ENCODE measurements at regions not wholly inside any gene's neighbourhood (a gene's known extent, or its start where the extent isn't known, plus 50 kb on each side); places are given as distances from the start of the nearest gene placed in this dataset.
"Not testable (repeated sequence)": the region's sequence is repeated elsewhere in the genome, so short reads cannot be mapped to it uniquely, and the experiment has no call there.

DNA sequence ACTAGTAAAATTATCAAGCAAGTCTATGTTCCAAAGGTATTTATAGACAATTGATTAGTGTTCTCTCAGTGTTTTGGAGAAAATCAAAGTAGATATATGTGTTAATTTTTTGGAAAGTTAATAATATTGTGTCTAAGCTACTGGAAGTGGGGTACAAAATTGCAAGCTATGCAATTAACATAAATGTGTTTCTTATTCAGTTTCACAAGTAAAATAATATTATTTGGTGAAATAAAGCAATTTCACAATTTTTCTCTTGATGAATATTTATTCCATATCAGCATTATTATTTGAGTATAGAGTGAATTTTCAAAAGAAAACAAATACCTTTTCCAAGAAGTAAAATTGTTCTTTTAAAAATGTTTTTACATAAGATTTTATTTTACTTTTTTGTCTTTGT lies 1047.7 kb downstream of the TBL1XR1 start:
- DNase-seq, result no peak

DNA sequence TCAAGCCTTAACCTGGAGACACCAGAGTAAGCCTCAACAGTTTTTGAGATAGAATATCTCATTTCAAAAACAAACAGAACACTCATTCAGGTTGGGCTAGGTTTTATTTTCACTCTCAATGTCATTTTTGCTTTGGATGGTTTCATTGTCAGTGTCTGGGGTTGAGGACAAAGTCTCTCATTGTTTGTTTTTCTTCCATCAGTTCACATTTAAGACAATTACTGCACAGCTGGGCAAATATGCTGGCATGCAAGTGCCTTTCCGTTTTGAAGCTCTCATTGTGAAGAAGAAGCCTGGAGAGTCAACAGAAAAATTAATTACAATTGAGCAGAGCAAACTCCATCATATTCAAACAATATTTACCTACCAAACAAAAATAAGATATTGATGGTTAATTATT lies 1050.0 kb downstream of the TBL1XR1 start:
- no peak for DNase-seq

DNA sequence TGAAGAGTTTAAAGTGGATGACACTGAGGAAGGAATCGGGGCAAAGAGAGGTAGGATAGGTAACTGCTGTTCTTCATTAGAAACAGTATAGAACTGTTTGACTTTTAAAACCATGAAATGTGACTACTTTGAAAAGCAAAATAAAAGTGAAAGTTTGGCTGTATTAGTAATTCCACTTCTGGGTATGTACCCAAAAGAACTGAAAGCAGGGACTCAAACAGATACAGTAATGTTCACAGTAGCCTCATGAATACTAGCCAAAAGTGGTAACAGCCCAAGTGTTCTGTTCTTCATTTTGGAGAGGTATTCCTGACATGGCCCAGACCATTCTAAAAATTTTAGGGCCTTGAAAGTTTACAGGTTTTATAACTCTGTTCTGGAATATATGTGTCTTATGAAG lies 1055.4 kb downstream of the TBL1XR1 start:
- DNase-seq, result no peak

DNA sequence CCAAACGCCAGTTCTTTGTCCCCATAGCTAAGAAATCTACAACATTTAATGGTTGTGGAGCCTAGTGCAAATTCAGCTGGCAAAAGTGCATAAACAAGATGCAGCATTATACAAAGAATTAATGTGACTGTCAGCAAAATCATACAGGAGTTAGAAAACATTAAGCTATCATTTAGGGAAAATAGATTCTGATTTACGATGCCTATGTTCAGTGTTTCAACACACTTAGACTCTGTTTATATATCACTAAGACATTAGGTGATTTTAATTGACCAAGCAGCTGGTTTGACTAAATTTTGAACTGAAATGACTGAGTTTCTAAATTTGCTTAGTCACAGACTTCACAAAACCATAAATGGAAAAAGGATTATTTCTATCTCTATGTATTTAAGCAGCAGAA lies 1076.8 kb downstream of the TBL1XR1 start:
- DNase-seq, result no peak

DNA sequence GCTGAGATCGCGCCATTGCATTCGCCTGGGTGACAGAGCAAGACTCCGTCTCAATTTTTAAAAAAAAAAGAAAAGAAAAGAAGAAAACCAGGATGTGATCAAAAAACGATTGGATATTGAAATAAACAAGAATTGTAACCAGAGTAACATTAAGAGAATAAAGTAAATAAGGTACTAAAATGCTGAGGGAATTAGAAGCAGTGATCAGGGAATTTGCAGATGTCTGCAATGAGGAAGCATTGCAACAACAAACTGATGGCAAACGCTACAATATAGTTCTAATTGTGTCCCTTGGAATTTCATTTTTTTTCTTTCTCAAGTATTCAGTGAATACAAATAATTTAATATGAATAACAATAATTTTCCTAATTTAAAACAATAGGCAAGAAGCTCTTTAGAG lies 1077.5 kb downstream of the TBL1XR1 start:
- DNase-seq, result no peak

DNA sequence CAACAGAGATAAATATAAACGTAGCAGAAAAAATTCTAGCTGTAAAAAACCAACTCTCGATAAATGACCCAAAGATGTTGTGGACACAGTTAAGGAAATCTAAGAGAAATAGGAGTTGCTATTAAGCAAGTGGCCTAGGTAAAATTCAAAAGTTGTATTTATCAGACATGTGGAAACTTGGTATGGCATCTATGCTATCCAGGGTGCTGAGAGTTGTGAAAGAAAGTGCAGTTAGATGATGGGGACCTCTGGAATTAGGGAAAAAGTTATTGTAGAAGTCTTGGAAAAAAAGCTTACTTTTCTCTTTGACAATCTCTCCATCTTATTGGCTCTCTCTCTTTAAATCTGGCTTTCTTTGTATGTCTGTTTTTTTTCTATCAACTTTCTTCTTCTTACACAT lies 1090.9 kb downstream of the TBL1XR1 start:
- no peak for DNase-seq

DNA sequence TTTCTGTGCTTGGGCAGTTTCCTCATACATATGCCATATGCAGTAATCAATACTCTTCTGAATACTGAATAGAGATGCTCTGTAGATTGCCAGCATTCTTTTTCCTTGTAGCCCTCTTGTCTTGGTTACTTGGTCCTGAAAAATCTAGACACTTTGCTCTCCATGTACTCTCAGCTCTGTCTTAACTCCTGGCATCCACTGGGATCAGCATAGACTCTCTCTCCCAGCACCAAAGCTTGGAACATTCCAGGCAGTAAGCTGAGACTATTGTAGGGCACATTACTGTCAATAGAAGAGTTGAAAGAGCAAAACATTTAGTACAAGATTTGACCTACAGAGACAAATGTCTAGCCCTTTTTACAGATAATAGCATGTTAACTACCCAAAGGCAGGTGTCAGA lies 1100.3 kb downstream of the TBL1XR1 start:
- DNase-seq, result no peak

DNA sequence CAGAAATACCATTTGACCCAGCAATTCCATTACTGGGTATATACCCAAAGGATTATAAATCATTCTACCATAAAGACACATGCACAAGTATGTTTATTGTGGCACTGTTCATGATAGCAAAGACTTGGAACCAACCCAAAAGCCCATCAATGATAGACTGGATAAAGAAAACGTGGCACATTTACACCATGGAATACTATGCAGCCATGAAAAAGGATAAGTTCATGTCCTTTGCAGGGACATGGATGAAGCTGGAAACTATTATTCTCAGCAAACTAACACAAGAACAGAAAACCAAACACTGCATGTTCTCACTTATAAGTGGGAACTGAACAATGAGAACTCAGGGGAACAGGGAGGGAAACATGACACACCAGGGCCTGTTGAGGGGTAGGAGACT lies 1103.4 kb downstream of the TBL1XR1 start:
- not testable (repeated sequence) for DNase-seq

DNA sequence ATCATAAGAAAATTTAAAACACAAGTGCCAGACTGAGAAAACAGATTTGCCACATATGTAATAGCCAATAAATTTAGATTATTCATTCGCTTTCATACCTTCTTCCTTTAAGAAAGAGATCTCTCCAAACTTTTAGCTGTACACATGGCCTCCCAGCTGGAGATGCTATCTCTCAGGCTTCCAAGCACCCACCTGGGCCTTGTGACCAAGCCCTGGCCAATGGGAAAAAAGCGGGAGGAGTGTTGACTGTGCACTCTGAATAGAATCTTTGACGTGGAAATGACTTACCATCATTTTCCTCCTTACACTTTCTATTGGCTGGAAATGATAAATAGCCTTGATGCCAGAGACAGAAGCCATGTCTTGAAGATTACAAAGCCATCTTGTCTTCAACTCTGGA lies 1106.6 kb downstream of the TBL1XR1 start:
- no peak for DNase-seq

DNA sequence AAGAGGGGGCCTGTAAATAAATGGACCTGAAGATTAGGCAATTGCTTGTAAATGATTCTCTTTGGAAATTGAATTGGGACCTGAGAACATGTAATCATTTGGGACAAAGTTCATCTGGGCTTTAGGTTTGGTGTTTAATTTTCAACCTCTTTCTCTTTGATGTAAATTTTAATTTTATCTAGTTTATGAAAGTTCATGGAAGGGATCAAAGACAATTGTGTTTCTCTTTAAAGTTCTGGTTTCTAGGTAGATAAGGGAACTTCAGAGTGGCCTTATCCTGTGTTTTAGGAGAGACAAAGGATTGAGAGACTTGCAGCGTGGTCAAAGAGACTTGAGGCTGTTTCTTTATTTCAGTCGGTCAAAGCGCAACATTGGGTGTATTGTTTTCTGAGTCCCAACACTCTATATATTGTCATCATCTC lies 1108.3 kb downstream of the TBL1XR1 start:
- no peak for DNase-seq

DNA sequence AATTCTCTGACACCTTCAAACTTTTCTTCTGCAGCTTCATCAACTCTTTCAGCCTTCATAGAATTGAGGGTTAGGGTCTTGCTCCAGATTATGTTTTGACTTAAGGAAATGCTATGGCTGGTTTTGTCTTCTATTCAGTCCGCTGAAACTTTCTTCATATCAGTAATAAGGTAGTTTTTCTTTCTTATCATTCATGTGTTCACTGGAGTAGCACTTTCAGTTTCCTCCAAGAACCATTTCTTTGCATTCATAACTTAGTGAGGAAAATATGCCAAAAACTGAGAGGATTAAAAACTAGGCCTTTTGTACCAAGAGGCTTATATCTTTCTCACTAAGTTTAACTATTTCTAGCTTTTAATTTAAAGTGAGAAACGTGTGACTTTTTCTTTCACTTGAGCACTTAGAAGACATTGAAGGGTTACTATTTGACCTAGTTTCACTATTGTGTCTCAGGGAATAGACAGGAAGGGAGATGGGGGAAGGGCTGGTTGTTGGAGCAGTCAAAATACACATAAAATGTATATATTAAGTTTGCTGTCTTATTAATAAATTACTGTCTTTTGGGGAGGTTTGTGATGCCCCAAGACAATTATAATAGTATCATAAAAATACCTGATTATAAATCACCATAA lies 1110.1 kb downstream of the TBL1XR1 start:
- no peak for DNase-seq

DNA sequence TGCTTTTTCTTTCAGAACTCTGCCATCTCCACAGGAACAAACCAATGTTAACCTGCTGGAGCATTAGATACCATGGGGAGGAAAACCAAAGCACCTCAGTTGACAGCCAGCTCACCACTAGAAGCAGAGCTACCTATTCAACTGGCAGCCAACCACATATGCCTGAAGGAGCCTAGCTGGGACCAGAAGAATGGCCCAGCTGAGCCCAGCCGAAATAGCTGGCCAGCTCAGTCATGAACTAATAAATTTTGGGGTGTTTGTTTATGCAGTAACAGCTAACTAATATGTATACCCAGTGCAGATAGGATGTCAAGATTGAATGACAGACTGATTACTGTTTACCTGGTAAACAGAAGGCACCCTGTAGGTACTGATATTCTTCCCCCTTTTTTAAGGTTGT lies 1117.5 kb downstream of the TBL1XR1 start:
- no peak for DNase-seq

DNA sequence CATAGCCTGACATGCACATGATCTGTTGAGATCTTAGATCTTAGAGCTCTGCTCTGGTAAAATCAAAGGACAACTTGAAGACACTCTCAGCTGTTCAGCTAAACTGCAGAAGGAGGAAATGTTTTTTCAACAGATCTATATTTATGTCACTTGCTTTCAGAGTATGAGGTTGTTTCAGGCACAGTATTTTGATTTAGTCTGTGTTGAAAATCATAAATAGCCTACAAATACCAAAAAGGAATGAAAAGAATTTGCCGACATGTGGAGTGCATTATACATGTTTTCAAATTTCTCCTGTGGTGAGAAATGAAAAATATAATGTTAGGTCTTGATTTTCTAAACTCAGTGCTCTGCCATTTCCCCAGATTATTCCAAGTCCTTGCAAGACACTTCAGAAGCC lies 1118.4 kb downstream of the TBL1XR1 start:
- no peak for DNase-seq

DNA sequence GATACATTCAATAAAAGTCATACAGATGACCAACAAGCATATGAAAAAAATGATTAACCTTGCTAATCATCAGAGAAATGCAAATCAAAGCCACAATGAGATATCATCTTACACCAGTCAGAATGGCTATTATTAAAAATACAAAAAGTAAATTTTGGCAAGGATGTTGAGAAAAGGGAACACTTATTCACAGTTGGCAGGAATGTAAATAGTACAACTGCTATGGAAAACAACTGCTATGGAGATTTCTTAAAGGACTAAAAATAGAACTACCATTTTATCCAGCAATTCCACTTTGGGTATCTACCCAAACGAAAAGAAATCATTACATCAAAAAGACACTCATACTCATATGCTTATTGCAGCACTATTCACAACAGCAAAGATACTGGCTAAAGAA lies 1121.8 kb downstream of the TBL1XR1 start:
- no peak for DNase-seq

DNA sequence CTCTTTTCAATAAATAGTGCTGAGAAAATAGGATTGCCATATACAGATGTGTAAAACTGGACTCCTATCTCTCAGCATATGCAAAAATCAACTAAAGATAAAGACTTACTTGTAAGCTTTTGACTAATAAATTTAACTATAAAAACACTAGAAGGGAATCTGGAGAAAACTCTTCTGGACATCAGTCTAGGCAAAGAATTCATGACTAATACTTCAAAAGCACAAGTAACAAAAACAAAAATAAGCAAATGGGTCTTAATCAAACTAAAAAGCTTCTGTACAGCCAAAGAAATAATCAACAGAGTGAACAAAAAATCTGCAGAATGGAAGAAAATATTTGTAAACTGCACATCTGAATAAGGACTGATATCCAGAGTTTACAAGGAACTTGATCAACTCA lies 1122.2 kb downstream of the TBL1XR1 start:
- DNase-seq, result no peak

DNA sequence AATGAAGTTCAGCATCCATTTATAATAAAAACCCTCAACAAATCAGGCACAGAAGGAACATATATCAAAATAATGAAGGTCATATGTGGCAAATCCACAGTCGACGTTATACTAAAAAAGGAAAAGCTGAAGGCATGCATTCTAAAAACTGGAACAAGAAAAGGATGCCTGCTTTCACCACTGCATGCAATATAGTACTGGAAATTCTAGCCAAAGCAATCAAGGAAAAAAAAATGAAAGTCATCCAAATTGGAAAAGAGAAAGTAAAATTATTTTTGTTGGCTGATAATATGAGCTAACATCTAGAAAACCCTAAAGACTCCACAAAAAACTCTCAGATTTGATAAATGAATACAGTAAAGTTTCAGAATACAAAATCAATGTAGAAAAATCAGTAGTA lies 1123.2 kb downstream of the TBL1XR1 start:
- DNase-seq, result no peak

DNA sequence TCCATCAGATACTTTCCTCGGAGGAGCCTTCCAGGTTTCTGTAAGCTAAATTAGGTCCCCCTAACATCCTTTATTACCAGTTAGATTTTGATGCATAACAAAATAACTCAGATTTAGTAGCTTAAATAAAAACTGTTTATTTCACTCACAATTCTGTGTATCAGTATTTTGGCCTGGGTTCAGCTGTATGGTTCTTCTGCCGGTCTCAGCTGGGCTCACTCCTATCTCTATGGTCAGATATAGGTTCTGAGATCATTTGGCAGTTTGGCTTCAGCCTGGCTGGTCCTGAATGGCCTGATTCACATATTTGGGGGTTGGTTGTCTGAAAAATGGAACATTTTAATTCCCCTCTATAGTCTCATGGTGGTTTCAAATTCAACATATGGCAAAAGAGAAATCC lies 1125.3 kb downstream of the TBL1XR1 start:
- DNase-seq, result no peak

DNA sequence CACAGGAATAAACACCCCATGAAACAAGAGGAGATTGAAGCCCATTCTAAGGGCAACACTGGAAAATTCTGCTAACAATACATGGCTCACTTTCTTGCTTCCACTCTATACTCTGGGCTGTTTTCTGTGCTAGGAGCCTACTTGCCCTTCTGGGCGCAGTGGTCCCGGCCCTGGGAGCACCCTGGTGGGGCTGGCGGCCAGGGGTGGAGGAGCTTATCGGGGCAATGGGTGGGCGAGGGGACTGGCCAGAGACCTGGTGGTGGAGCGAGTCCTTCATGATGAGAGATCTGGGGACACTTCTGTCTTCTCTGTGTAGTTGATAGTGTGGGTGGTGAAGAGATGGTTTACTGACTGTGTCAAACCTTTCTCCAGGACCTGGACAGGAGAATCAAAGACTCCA lies 1128.5 kb downstream of the TBL1XR1 start:
- DNase-seq, result no peak

DNA sequence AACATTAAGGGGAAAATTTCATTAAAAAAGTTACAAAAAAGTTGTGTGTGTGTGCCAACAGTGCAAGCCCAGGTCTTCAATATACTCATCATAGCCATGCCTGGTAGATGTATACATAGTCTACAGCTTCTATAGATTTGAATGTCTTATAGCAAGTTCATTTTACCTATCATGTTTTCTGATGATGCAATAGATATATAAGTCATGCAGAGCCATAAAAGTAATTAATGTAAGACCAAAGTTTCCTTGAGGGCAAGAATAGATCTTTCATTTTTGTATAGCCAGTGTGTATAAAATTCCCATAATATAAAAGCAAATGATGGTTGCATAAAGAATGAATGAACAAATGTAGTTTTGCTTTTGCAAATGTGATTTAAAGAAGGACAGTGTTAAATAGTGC lies 1138.4 kb downstream of the TBL1XR1 start:
- DNase-seq, result no peak

DNA sequence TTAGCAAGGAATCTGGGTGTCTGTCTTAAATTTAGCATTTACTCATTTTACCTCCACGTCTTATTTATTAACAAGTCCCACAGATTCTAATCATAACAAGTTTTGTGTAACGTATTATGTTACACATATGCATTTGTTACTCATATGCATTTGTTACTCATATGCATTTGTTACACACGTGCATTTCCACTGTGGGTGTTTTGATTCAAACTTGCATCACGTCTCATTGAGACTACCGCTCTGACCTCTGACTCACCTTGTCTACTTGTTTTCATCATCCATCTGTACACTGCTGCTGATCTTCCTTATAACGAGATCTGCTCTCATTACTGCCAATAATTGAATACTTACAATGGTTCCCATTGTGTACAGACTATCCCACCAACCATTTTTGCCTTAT lies 1141.4 kb downstream of the TBL1XR1 start:
- DNase-seq, result no peak

DNA sequence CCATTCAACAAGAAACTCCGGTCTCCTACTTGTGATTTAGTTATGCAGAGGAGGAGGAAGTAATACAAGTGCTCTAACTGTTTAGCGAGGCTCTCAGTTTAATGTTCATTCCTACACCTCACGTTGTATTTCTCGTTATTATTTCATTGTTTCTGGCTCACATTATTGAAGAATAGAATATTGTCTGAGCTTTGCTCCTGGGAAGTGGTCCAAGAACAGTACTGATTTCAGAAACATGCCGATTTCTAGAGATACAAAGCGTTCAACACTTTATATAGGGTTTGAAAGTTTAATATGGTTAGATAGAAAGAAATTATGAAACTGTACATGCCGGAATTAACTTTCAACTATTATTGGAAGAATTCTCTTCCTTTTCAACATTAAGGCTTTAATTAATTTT lies 1145.5 kb downstream of the TBL1XR1 start:
- no peak for DNase-seq

DNA sequence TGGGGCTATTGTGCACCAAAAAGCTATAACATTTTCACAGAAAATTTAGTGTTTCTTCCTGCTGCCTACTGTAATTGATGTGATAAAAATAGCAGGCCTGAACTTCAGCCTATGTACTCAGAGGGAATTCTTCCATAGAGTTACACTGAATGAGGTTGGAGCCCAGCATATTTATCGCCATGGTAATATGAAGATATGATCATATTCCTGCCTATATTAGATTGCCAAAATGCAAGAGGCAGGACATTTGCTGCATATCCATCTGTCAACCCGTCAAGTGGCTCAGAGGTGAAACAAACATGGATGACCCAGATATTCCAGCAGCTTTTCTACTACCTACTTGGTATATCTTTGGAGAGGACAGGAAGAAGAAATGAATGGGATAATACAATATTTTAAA lies 1150.6 kb downstream of the TBL1XR1 start:
- no peak for DNase-seq

DNA sequence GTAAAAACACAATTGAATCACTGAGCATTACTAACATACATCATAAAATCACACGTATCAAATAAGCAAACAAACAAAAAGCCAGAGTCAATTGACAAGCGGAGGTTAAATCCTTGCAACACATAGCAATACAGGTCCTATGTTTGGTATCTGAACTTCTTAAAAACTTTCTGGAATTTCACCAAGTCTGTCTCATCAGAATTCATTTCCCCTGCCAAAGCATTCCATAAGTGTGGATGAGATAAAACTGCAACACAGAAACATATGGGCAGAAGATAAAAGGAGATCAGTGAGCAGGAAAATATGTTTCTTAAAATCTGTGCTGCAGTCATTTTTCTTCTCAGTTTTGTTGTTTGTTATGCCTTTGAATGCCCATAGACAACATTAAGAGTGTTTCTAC lies 1155.5 kb downstream of the TBL1XR1 start:
- DNase-seq, result no peak

DNA sequence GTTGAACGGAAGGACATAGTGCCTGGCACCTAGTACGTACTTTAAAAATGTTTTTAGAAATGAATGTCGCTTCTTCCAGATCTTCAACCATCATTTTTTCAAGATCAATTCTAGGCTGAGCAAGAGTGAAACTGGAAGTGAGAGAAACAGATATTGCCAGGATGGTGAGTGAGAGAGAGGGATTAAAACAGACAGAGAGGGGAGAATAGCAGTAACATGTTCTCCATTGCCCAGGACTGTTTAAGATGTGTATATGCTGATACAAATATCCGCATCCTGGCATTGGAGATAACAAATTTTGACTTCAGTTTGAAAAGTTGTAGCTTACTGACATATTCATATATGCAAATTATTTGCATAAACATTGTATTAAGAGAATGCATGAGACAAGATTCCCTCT lies 1156.1 kb downstream of the TBL1XR1 start:
- DNase-seq, result no peak

DNA sequence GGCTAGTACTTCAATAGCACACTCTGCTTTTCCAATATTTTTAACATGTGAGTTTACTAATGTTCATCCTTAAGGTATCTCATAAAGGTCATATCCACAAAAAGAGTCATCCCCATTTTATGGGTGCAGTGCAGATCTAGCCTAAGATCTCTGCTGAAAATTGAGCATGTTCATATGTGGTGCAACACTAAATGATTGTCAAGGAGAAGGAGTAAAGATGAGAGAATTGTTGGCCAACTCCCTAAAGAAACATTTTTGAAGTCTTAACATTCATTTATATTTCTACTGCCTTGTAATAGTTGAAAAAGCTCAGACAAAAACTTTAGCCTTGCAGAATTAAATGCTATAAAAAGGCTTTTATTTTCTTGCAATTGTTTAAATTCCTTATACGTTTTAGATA lies 1159.6 kb downstream of the TBL1XR1 start:
- no peak for DNase-seq

DNA sequence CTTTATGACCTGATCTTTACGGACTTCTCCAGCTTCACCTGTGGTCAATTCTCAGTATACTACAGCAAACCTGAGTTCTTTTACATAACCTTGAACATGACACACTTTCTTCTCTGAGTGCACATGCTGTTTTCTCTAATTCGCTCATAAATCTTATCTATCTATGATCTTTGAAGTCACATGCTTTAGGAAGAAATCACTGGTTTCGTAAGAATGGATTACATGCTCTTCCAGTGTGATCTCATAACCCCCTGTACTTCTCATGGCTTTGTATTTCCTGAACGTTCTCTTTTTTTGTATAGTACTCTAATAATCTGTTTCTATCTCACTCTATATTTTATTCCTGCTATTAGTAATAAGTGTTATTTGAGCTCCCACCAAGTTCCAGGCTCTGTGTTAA lies 1165.2 kb downstream of the TBL1XR1 start:
- no peak for DNase-seq

Data from activated T-cell treated with anti-CD3 and anti-CD28 coated beads for 4 hours (primary cell).